ENCODE measurements at regions not wholly inside any gene's neighbourhood (a gene's known extent, or its start where the extent isn't known, plus 50 kb on each side); places are given as distances from the start of the nearest gene placed in this dataset.

GRCh38 chr10:76631036-76631670, 1006.5 kb downstream of the KCNMA1 start:
- TF ChIP-seq ATF2 (CRISPR knock-in tag; IDR thresholded peaks at IDR 0.05; ENCODE audit: borderline replicate concordance, low read depth) (no peak), CTCF (IDR thresholded peaks at IDR 0.05) (no peak), FOXJ3 (CRISPR knock-in tag; IDR thresholded peaks at IDR 0.05; ENCODE audit: borderline replicate concordance) (no peak), ZBTB21 (CRISPR knock-in tag; IDR thresholded peaks at IDR 0.05; ENCODE audit: borderline replicate concordance) (no peak), ZNF121 (CRISPR knock-in tag; IDR thresholded peaks at IDR 0.05) (no peak), ZNF416 (CRISPR knock-in tag; IDR thresholded peaks at IDR 0.05) (no peak), NFYB (CRISPR knock-in tag; conservative IDR thresholded peaks at IDR 0.05; ENCODE audit: low read depth) (no peak)

Data from WTC11 (cell line).